HL-60 (cell line): ENCODE measurements at regions not wholly inside any gene's neighbourhood (a gene's known extent, or its start where the extent isn't known, plus 50 kb on each side); places are given as distances from the start of the nearest gene placed in this dataset.

ENCODE experiments used
- DNase-seq, 2 experiments: peaks; one replicate each; pipeline ENCODE4 v3.0.0-alpha.2; 2010 to 2020; ENCODE audit warnings: low read depth in 1 of 2, low spot score in 1 of 2
- H3K27ac ChIP-seq: fragments of 250-450 bp; sonication (Bioruptor Pico); replicated peaks from 2 replicates; pipeline ENCODE4 v1.5.1; 2020; ENCODE audit warnings: mild to moderate bottlenecking, moderate library complexity
- H3K27me3 ChIP-seq: fragments of 250-450 bp; sonication (Bioruptor Pico); 2 replicates; pipeline ENCODE4 v1.5.1; 2021; ENCODE audit warnings: mild to moderate bottlenecking, moderate library complexity; ENCODE audit not compliant: insufficient read depth, poor library complexity, severe bottlenecking
- H3K4me3 ChIP-seq: replicated peaks from 2 replicates; pipeline ENCODE4 v1.5.1; 2011; ENCODE audit warnings: mild to moderate bottlenecking, control low read depth, low read length; ENCODE audit not compliant: insufficient read depth
- GABPA ChIP-seq: IDR thresholded peaks from 2 replicates; pipeline ENCODE4 v1.6.1; 2012; ENCODE audit warnings: low read depth
- POLR2AphosphoS5 ChIP-seq: IDR thresholded peaks from 2 replicates; pipeline ENCODE4 v1.6.1; 2012; ENCODE audit warnings: low read depth
- SPI1 ChIP-seq: IDR thresholded peaks from 2 replicates; pipeline ENCODE4 v1.6.1; 2012; ENCODE audit warnings: low read depth, mild to moderate bottlenecking, borderline replicate concordance
- TF ChIP-seq, protein P1 (sequence below): IDR thresholded peaks from 2 replicates; pipeline ENCODE4 v1.6.1; 2012; ENCODE audit warnings: low read depth; ENCODE audit not compliant: insufficient replicate concordance
- TF ChIP-seq, protein P2 (sequence below): IDR thresholded peaks from one replicate; pipeline ENCODE4 v1.5.1; 2011; ENCODE audit warnings: low read length, control low read depth, inconsistent platforms; ENCODE audit not compliant: insufficient read depth

DNA sequence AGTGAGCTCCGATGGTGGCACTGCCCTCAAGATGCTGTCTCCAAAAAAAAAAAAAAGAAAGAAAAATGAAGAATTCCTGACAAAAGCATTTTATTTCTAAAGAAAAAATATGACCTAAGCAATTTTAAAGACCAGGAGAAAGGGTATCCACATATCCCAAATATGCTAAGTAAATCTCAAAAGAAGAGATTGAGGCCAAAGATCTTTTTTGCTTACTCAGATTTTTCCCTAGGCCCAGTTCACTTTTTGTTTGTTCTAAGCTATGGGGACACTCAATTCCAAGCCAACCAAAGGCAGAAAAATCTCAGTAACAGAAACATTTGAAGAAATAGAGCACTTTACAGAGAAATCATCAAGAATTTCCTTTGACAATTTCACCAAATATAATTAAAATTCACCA lies 150.8 kb downstream of the SOX9 start:
- H3K27ac ChIP-seq: no peak overlapping the region
- DNase-seq: no peak
- H3K27me3 ChIP-seq: no peaks in the 10 kb centered on the region
- TF ChIP-seq, protein P1, sequence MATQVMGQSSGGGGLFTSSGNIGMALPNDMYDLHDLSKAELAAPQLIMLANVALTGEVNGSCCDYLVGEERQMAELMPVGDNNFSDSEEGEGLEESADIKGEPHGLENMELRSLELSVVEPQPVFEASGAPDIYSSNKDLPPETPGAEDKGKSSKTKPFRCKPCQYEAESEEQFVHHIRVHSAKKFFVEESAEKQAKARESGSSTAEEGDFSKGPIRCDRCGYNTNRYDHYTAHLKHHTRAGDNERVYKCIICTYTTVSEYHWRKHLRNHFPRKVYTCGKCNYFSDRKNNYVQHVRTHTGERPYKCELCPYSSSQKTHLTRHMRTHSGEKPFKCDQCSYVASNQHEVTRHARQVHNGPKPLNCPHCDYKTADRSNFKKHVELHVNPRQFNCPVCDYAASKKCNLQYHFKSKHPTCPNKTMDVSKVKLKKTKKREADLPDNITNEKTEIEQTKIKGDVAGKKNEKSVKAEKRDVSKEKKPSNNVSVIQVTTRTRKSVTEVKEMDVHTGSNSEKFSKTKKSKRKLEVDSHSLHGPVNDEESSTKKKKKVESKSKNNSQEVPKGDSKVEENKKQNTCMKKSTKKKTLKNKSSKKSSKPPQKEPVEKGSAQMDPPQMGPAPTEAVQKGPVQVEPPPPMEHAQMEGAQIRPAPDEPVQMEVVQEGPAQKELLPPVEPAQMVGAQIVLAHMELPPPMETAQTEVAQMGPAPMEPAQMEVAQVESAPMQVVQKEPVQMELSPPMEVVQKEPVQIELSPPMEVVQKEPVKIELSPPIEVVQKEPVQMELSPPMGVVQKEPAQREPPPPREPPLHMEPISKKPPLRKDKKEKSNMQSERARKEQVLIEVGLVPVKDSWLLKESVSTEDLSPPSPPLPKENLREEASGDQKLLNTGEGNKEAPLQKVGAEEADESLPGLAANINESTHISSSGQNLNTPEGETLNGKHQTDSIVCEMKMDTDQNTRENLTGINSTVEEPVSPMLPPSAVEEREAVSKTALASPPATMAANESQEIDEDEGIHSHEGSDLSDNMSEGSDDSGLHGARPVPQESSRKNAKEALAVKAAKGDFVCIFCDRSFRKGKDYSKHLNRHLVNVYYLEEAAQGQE: no peak
- H3K4me3 ChIP-seq: no peak overlapping the region

DNA sequence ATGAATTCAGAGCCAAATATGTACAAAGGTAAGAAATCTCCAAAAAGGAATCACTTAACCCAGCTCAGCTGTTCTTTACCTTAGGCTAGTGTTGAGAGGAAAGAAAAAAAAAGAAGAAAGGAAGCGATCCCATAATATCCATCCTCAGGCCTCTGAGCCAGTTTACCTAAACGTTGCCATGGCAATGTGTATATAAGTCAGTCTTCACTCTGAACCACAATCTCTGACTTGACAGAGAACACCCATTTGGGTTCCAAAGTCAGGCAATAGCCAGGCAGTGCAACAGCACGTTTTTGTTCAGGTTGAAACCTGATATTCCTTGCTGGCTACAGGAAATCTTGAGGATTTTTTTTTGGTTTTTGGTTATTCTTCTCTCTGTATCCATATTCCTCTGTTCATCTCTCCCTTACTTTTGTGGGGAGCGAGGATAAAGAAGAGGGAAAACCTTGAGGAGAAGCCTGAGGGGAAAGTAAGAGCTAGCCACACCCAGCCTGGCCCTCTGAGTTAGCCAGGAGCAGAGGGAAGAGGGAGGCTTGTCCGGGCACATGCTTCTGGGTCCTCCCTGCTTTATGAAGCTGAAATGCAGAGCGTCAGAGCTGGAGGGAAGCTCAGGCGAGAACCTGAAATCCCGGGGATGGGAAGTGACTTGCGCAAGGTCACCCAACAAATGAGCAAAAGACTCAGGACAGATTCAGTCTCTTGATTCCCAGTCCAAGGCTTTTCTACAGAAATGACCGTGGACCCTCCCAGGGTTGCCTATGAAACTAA lies 152.7 kb downstream of the SOX9 start:
- H3K27ac ChIP-seq: no peak overlapping the region
- TF ChIP-seq, protein P2, sequence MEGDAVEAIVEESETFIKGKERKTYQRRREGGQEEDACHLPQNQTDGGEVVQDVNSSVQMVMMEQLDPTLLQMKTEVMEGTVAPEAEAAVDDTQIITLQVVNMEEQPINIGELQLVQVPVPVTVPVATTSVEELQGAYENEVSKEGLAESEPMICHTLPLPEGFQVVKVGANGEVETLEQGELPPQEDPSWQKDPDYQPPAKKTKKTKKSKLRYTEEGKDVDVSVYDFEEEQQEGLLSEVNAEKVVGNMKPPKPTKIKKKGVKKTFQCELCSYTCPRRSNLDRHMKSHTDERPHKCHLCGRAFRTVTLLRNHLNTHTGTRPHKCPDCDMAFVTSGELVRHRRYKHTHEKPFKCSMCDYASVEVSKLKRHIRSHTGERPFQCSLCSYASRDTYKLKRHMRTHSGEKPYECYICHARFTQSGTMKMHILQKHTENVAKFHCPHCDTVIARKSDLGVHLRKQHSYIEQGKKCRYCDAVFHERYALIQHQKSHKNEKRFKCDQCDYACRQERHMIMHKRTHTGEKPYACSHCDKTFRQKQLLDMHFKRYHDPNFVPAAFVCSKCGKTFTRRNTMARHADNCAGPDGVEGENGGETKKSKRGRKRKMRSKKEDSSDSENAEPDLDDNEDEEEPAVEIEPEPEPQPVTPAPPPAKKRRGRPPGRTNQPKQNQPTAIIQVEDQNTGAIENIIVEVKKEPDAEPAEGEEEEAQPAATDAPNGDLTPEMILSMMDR: no peak
- TF ChIP-seq POLR2AphosphoS5 (no peak), GABPA (no peak), SPI1 (no peak)
- TF ChIP-seq, protein P1: no peak
- no peak overlapping the region for H3K4me3 ChIP-seq
- no peak for DNase-seq
- no peaks in the 10 kb centered on the region for H3K27me3 ChIP-seq

DNA sequence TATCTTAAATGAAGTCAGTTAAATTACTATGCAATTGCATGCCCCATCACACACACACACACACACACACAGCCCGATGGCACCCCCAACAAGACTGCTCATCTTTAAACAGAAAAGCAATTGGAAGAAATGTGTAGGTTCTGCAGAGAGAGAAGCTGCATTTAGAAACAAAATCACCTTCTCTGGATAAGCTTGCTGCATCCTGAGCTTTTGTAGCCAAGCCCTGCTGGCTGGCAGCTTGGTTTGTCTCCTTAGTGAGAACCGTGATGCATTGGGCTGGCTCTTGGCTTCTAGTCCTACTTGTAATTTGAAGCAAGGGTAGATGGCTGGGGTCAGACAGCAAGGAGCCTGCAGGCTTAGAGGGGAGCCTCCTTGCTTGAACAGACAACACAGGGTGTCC lies 153.8 kb downstream of the SOX9 start:
- DNase-seq: no peak
- no peaks in the 10 kb centered on the region for H3K27me3 ChIP-seq
- TF ChIP-seq, protein P2: no peak
- TF ChIP-seq POLR2AphosphoS5: no peak
- TF ChIP-seq, protein P1: no peak
- TF ChIP-seq GABPA: no peak
- TF ChIP-seq SPI1: no peak
- no peak overlapping the region for H3K27ac ChIP-seq
- no peak overlapping the region for H3K4me3 ChIP-seq
